Stimulated activated CD4-positive, alpha-beta T cell treated with anti-CD3 and anti-CD28 coated beads, Interleukin-4, amount 100 ng/mL, for 24 hours (primary cell): ENCODE measurements at regions not wholly inside any gene's neighbourhood (a gene's known extent, or its start where the extent isn't known, plus 50 kb on each side); places are given as distances from the start of the nearest gene placed in this dataset.

Source experiments
- DNase-seq: peaks from one replicate; pipeline ENCODE4 v3.0.0-alpha.2; 2020

DNA sequence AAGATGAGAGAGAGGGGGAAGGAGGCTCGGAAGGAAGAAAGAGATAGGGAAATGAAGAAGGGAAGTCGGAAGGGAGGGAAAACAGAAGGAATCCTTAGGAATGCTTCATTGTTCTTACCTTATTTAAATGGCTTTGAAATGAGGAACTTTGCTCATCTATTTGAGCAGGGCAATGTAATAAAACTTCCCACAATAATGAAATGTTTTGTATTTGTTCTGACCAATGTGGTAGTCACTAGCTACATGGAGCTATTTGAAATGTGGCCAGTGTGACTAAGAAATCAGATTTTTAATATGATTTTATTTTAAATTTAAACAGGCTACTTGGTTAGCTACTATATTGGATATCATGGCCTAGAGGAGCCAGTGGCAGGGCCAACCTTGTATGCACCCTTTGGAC, 510.6 kb downstream of the HTR7 start:
- no peak for DNase-seq

DNA sequence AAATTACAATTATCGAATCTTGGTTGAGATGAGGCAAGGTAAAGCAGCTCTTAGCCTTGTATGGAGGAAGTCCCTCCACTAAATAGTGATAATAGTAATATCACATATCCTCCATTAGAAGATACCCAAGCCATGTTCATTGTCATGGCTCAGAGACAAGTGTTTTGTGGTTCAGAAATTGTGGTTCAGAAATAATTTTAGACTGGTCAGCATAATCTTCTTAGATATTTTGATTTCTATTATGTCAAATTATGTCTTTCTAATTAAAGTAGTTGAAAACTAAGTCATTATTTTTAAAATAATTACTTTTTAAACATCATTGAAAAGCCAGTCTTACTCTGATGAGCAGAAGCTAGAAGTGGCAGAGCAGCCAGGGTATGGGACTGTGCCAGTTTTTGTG, 507.7 kb downstream of the HTR7 start:
- no peak for DNase-seq

DNA sequence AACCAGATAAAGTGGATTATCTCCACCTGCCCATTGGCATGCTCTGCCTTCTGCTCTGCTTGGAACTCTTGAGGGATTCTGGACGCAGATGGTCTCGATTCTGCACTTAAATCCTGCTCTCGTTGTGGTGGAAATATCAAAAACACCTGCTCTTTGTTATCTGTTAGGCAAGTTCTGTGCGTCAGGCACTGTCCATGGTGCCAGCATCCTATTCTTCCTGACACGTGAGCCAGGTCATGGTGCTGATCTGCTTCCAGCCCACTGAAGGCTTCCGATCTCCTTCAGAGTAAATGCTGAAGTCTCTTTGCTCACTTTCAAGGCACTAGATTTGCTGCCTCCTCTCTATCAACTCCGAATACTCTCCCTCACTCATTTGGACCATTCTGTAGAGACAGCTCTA, 505.6 kb downstream of the HTR7 start:
- DNase-seq = no peak

DNA sequence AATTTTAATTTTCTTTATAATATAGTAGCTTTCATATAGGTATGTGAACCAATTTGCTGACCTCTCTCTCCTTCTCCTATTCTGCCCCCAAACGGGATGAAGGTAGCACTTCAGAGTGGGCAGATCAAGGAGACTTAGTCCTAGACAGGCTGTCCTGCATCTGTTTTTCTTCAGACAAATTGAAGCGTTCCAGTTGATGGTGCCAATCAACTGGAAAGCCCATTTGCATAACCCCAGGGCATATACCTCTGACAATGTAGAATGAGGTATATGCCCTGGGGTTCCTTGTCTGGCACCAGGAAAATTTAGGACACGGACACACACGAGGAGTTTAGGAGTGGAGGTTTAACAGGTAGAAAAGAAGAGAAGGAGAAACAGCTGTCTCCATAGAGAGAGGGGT, 502.9 kb downstream of the HTR7 start:
- DNase-seq = no peak

DNA sequence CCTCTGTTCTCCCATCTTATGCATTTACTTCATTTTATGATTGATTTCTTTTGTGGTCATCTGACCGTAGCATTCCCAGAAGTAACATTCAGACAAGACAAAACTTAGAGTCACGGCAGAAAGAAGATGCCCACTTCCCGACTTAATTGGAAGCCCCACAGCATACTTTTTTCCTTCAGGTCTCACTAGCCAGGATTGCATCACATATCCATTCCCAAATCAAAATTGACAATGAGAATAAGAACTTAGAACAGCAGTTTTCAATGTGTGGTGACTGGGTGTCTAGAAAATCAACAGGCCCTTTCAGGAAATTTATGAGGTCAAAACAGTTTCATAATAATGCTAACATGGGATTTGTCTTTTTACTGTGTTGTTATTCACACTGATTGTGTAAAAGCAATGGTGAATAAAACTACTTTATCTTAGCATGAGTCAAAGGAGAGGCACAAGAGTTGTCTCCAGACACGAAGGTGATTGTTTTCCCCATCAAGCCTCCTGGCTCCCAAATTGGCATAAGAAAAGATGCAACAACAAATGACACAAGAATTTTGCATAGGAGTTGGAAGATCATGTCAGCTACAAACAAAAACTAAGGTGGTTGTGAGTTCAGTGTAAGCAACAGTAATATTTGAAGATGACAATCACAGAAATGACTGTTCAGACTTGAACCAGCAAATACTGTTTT, 493.9 kb downstream of the HTR7 start:
- no peak for DNase-seq

DNA sequence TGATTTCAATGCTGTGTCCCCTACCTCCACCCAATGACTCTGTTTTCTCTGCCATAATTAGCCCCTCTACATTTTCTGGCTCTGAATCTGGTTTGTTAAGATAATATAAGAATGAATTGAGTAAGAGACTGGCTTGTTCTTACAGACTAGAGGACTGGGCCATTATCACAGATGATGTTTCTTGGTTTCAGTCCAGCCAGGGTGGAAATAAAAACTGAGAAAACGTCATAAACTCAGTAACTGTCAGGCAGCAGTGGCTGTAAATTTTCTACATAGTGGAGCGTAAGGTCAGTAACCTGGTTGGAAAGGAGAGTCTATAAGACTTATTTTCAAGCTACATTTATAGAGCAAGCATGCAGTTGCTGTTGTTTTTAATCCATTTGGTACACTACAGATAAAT, 485.4 kb downstream of the HTR7 start:
- DNase-seq = no peak

DNA sequence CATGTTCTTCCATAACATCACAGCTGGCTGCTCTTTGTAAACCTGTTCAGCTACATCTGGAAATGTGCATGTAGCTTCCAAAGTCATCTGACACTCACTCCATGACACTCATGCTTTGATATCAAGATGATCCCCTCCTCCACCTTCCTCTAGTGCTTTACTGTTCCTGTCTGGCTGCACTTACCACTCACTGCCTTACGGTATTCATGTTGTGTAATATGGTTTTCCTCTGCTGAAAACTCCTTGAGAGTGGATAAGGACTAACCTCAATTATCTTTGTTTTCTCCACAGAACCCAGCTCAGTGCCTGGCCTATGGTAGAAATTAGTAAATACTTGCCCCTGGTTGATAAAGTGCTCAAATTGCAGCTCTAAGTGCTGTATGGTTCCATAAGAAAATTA, 483.9 kb downstream of the HTR7 start:
- DNase-seq = no peak

DNA sequence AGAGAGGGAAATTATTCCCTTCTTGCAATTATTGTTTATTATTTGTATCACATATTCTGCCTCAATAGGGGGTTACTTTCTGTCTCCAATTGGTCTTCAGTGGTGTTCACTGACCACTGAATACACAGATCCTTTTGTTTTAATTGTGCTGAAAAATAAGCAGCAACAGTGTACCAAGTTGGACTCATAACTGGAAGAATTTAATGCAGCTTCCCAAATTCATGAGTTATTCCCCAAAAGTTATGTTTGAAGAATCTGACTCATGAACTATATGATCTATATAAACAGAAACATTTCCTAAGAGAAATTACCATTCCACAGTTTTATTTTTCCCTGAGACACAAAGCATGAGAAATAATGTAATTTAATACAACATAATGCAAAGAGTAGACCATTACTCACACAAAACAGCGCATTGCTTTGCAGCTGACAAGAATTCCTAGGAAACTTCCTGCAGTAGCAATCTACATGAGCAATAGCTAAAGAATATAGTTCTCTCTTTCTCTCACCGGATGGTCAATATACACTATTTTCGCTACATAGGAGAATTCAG, 479.2 kb downstream of the HTR7 start:
- no peak for DNase-seq

DNA sequence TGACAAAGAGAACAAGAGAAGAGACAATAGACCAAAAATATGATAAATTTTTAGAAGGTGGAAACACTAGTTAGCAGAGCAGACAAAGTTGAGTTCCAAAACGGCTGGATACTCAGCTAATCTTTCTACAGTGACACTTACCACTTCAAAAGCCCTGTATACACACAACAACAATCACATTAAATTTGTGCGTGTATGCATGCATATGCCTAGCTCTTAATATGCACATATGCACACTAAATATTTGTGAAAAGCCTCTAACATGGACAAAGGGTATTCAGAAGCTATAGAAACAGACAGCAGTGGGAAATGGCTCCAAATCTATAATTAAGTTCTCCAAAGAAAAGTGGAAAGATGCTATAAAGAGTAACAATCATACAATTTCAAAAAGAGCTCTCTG, 476.4 kb downstream of the HTR7 start:
- DNase-seq = no peak

DNA sequence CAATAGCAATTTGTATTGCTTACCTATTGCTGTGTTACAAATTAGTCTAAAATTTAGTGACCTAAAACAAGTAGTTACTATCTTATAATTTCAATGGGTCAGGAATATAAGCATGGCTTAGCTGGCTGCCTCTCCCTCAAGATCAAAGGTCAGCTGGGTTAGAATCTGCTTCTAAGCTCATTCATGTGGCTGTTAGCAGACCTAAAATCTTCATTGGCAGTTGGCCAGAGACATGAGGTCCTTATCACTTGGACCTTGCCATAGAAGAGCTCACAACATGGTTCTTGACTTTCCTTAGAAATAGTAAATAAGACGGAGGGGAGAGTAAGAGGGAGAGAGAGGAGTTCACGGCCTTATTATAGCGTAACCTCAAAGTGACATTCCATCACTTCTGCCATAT, 468.0 kb downstream of the HTR7 start:
- DNase-seq = no peak

DNA sequence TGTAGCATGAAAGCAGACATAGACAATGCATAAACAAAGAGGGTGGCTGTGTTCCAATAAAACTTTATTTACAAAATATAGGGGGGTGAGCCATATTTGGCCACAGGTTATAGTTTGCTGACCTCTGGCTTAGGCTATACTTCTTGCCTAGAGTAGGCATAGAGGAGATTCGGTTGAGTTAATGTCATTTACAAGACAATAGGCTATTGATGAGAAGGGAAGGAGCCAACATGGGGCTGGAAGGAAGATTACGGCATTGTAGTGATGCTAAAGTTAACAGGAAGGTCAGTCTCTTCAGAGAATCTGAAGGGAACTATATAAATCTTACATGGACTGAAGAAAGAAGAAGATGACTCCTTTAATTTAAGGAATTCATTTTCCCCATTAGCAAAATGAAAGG, 463.5 kb downstream of the HTR7 start:
- DNase-seq = no peak

DNA sequence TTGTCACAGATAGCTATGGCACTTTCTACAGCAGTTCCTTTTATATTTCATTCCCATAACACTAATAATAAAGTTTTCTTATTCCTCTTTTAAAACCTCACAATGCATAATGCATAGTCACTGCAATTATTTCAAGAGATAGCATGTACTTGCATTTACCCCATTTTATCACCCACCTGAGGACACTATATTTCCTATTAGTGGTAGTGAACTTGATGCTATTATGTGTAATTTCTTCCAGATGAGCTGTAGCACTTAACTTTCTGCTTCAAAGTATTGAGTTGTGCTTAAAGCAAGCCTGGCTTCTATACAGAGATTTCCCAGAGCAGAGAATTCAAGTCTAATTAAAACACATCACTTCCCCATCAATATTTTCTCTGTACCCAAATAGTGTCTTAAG, 461.1 kb downstream of the HTR7 start:
- no peak for DNase-seq

DNA sequence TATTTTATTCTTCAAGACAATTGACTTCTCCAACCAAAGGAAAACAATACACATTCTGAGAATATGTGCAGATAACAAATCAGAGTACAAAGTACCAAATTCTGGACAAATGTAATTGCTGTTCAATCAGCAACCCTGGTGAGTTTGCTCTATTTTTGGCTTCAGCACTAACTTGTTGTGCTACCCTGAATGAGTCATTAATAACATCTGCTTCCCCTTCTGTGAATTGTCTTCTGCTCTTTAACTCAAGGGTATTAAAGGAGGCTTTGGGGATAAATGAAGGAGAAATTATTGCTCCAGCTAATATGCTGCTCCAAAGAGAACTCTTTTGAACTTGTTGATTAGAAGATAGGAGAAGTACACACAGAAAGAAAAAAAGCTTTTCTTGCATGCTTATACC, 459.3 kb downstream of the HTR7 start:
- no peak for DNase-seq

DNA sequence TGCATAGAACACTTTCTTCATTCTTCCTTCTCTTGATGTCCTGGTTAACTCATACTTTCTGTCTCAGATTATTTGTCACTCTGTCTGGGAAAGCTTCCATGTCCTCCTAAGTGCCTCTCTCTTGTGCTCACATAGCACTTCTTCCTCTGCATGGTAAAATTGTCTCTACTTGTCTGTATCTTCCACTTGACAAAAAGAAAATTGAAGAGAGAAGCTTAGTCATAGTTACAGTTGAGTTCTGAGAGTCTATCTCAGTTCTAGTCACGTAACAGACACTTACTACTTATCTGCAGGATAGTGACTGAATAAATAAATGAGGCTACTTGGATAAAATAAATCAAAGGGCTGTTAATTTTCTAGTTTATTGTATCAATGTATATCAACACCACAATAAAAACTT, 458.1 kb downstream of the HTR7 start:
- no peak for DNase-seq

DNA sequence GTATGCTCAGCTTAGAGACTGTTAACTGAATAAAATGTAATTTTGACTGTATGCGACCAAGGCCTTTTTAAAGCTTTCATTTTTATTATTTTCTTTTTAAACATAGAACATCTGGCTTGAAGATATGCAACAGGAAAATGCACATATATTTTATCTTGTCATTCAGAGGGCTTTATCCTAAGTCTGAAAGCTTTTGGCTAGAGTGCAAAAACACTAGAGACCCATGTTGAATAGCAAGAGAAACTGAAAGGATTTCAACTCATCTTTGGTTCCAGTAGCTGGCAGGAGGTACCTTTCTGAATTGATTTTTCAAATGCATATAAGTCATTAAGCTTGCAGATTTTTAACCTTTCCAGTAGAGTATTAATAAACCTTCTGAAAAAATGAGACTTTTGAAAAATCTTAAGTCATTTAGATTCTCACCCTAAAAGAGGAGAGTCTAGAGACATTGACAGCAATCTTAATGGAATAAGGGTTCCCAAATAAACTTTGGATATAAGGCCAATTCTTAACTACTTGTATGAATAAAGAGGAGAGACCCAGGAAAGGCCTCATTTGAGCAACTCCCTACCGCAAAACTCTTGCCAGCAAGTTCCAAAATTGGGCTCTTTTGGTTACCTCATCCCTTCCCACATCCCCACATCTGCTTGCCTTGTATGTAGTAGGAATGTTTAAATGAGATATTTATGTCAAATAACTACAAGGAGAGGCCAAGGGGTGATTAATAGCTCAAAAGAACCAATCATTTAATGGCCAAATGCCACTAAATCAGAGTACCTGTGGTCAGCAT, 454.4 kb downstream of the HTR7 start:
- DNase-seq = no peak

DNA sequence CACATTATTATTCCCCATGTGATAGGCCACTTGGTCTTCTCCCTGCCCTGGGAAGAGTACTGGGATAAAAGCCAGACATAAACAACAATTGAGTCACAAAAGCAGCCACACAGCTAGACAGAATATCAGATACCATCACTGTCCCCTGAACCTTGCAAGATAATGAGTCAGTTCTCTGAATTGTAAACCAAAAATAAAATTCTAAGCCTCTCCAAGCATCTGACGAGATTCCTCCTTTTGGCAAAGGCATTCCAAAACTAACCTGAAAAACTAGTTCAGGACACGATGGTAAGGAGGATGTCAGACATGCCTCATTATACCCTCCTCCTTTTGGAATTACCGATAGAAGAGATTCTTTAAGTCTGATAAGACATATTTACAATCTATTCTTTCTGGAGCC, 450.7 kb downstream of the HTR7 start:
- no peak for DNase-seq

DNA sequence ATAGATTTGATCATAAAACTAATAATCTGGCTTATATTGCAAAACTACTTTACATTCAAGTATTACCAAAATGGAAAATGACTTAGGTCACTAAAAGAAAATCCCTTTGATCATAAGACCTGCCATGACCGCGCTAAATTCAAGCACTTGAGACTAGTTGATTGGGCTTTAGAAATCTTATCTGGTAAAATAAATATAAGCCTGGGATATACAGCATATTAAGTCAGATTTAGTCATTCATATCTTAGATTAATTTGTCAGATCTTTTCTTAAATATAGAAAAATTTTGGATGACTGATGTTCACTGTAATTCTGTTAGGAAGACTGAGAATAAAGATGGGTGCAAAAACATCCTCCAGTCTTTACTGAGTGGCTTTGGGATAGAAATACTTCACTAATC, 450.0 kb downstream of the HTR7 start:
- DNase-seq = no peak

DNA sequence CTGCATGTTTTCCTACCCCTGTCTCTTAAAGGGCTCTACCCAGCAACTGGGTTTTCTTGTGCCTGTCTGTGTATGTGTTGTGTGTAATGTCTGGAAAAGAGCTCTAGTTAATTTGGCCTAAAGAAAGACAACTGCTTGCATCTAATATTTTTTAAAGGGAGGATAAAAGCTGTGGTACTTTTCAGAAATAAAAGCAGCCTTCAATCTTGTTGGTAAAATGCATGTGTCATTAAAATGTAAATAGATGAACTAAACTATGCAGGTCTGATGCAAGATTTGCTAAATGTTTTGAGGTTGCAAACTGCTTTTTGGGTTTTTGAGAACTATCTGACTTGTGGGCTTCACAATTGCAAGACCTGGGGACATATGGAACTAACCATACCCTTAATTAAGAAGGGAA, 445.3 kb downstream of the HTR7 start:
- no peak for DNase-seq

DNA sequence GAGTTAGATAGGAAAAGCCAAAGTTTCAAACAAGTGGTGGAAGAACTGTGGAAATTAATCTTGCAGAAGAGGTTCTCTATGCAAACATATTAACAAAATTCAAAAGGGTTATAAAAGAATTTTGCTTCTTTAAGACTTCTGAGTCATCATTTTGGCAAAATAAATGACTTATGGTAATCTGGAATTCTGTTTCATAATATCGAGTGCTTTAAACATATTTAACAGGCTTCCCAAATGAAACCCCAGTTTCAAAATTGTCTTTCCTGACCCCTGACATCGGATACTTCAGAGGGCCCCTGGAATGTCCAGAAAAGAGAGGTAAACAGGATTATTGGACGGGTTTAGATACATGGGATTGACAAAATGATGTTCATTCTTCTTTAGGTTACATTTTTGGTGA, 444.6 kb downstream of the HTR7 start:
- no peak for DNase-seq

DNA sequence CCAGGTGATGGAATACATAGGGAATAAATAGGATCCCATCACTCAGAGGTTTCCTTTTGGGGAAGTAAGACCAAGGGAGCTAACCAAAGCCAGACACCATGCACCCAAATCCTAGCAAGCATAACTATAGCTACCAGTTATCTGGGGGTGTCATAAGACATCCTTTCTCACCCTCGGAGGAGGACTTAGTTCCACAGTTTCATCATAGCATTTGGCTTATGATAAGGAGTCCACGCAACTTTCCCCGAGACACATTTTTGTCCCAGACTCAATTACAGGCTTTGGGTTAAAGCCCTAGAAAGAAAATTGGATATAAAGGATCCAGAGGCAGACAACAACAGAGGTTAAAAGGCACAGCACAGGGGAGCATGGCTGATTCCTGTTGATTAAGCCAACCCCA, 442.9 kb downstream of the HTR7 start:
- DNase-seq = no peak

DNA sequence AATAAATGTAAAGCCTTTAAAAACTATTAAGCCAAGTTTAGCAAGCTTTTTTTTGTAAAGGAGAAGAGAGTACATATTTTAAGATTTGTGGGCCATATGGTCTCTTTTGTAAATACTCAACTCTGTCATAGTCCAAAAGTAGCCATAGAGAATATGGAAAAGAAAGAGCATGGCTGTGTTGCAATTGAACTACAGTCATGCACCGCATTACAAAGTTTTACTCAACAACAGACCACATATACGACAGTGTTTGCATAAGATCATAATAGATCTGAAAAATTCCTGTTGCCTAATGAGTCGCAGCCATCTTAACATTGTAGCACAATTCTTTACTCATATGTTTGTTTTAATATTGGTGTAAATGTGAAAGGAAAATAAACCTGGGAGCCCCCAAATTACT, 440.8 kb downstream of the HTR7 start:
- DNase-seq = no peak

DNA sequence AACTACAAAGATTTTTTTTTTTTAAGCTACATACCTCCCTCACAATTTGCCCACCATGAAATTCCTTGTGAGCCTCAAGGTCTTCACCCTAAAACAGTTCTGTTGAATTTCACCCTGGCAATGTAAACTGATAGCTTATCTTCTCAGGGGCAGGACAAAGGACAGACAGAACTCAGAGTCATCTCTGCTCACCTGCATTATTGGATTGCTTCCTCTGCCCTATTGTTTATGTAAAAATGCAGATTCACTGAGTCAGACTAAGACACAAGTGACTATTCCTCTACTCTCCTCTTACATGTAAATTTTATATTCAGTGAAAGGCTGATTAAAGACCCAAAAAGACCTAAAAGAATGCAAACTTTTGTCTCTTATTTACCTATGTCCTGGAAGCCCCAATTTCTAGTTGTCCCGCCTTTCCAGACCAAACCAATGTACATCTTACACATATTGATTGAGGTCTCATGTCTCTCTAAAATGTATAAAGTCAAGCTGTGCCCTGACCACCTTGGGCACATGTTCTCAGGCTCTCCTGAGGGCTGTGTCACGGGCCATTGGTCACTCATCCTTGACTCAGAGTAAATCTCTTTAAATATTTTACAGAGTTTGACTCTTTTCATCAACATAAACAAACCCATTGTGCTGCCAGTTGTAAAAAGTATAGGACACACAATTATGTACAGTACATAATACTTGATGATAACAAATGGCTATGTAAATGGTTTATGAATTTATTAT, 440.2 kb downstream of the HTR7 start:
- no peak for DNase-seq

DNA sequence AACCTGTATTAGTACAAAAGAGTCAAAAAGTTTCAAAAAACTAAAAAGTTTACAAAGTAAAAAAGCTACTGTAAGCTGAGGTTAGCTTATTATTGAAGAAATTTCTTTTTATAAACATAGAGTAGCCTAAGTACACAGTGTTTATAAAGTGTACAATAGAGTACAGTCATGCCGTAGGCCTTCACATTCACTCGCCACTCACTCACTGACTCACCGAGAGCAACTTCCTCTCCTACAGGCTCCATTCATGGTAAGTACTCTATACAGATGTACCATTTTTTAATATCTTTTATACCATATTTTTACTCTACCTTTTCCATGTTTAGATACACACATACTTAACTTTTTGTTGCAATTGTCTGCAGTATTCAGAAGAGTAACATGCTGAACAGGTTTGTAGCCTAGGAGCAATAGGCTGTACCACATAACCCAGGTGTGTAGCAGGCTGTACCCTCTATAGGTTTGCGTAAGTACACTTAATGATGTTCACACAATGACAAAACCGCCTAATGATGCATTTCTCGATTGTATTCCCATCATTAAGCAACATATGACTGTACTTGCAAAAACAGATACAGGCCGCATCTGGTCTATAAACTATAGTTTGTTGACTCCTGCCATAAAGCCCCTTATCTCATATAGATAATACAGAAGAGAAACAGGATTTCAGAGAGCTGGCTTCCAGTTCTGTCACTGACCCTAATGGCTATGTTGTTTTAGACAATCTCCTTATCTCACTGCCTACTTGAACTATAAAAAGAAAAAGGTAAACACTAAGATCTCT, 438.8 kb downstream of the HTR7 start:
- DNase-seq = no peak
